ENCODE measurements at regions not wholly inside any gene's neighbourhood (a gene's known extent, or its start where the extent isn't known, plus 50 kb on each side); places are given as distances from the start of the nearest gene placed in this dataset.

- TF ChIP-seq CTCF (IDR thresholded peaks at IDR 0.05) (no peak), POLR2A (IDR thresholded peaks at IDR 0.05) (no peak)
Measured at GRCh38 chr18:77750006-77750405, 500.4 kb downstream of the GALR1 start.
